A549 (cell line): ENCODE measurements at regions not wholly inside any gene's neighbourhood (a gene's known extent, or its start where the extent isn't known, plus 50 kb on each side); places are given as distances from the start of the nearest gene placed in this dataset.

Source experiments
- BHLHE40 ChIP-seq: IDR thresholded peaks from 2 replicates; pipeline ENCODE4 v1.6.1; 2012; ENCODE audit warnings: low read depth, low read length, inconsistent platforms
- EP300 ChIP-seq, 2 experiments: fragments of >200 bp; sonication (Bioruptor Twin); formaldehyde crosslinking; IDR thresholded peaks; 2 replicates in 1 of 2; 3 replicates in 1 of 2; pipeline ENCODE4 v1.6.1; 2016 to 2017
- HOXA7 ChIP-seq: fragments of 250-450 bp; sonication (Bioruptor Pico); IDR thresholded peaks from 2 replicates; pipeline ENCODE4 v1.5.0; 2020; ENCODE audit warnings: mild to moderate bottlenecking, moderate library complexity
- MYC ChIP-seq: IDR thresholded peaks from 2 replicates; pipeline ENCODE4 v1.6.1; 2012; ENCODE audit warnings: mild to moderate bottlenecking, inconsistent platforms, low read length, improper control_type of control experiment, borderline replicate concordance
- POLR2A ChIP-seq: IDR thresholded peaks from 2 replicates; pipeline ENCODE4 v1.6.1; 2012; ENCODE audit warnings: mild to moderate bottlenecking, low read length
- RCOR1 ChIP-seq: fragments of 150-350 bp; IDR thresholded peaks from 2 replicates; pipeline ENCODE4 v1.6.1; 2014; ENCODE audit warnings: antibody characterized with exemption, low read length, low read depth
- ZFP36 ChIP-seq: fragments of 450-650 bp; IDR thresholded peaks from 2 replicates; pipeline ENCODE4 v1.6.1; 2014; ENCODE audit warnings: borderline replicate concordance; ENCODE audit not compliant: partially characterized antibody
- TF ChIP-seq, protein P1 (sequence below): fragments of >200 bp; sonication (Bioruptor Twin); formaldehyde crosslinking; IDR thresholded peaks from 3 replicates; pipeline ENCODE4 v1.5.1; 2016
- TF ChIP-seq, protein P2 (sequence below): fragments of 200-600 bp; sonication (generic); IDR thresholded peaks from 2 replicates; pipeline ENCODE4 v1.6.1; 2016; ENCODE audit warnings: antibody characterized with exemption, mild to moderate bottlenecking, moderate library complexity

DNA sequence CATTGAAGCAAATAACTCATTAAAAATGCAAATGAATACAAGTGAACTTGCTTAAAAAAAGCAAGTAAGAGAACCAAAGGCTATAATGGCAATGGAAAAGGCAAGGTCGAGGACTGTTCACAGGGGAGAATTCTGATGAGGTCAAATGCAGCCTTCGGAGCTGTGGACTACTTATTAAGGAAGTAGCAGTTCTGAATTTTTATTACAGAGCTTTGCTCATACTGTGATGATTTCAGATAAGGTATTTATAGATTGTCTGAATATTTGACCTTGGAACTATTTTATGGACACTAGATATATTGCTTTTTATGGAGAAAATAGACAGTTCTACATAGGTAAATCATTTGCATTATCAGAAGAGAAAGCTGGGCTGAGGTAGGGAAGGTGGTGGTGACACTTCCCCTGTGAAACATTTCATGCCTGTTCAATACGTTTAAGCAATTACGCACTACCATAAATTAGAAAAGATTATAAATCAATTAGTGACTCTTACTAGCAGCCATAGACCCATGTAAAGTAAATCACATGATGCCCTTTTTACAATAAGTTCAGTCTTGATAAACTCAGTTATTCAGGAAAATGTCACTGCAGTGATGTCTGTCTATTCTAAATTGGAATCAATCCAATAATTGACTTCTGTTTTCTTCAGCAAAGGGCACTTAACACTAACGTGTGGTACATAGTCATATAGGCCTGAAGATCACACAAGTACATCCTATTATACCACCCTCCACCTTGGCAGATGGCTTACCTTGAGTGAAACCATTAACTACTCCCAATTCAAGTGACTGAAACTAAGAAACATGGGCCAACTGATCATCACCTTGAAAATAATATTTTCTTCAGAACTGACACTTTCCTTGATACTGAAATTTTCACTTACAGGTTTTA, 260.0 kb downstream of the KLF12 start:
- TF ChIP-seq ZFP36 (no peak), POLR2A (no peak), HOXA7 (CRISPR knock-in tag) (no peak), MYC (no peak), RCOR1 (no peak), EP300 (IDR thresholded peaks at IDR 0.05) (no peak), BHLHE40 (no peak)
- TF ChIP-seq, protein P1, sequence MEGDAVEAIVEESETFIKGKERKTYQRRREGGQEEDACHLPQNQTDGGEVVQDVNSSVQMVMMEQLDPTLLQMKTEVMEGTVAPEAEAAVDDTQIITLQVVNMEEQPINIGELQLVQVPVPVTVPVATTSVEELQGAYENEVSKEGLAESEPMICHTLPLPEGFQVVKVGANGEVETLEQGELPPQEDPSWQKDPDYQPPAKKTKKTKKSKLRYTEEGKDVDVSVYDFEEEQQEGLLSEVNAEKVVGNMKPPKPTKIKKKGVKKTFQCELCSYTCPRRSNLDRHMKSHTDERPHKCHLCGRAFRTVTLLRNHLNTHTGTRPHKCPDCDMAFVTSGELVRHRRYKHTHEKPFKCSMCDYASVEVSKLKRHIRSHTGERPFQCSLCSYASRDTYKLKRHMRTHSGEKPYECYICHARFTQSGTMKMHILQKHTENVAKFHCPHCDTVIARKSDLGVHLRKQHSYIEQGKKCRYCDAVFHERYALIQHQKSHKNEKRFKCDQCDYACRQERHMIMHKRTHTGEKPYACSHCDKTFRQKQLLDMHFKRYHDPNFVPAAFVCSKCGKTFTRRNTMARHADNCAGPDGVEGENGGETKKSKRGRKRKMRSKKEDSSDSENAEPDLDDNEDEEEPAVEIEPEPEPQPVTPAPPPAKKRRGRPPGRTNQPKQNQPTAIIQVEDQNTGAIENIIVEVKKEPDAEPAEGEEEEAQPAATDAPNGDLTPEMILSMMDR, result no peak
- TF ChIP-seq, protein P2, sequence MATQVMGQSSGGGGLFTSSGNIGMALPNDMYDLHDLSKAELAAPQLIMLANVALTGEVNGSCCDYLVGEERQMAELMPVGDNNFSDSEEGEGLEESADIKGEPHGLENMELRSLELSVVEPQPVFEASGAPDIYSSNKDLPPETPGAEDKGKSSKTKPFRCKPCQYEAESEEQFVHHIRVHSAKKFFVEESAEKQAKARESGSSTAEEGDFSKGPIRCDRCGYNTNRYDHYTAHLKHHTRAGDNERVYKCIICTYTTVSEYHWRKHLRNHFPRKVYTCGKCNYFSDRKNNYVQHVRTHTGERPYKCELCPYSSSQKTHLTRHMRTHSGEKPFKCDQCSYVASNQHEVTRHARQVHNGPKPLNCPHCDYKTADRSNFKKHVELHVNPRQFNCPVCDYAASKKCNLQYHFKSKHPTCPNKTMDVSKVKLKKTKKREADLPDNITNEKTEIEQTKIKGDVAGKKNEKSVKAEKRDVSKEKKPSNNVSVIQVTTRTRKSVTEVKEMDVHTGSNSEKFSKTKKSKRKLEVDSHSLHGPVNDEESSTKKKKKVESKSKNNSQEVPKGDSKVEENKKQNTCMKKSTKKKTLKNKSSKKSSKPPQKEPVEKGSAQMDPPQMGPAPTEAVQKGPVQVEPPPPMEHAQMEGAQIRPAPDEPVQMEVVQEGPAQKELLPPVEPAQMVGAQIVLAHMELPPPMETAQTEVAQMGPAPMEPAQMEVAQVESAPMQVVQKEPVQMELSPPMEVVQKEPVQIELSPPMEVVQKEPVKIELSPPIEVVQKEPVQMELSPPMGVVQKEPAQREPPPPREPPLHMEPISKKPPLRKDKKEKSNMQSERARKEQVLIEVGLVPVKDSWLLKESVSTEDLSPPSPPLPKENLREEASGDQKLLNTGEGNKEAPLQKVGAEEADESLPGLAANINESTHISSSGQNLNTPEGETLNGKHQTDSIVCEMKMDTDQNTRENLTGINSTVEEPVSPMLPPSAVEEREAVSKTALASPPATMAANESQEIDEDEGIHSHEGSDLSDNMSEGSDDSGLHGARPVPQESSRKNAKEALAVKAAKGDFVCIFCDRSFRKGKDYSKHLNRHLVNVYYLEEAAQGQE, result no peak
